Neural crest cell (in vitro differentiated cells): ENCODE measurements at regions not wholly inside any gene's neighbourhood (a gene's known extent, or its start where the extent isn't known, plus 50 kb on each side); places are given as distances from the start of the nearest gene placed in this dataset.
"Not testable (repeated sequence)": the region's sequence is repeated elsewhere in the genome, so short reads cannot be mapped to it uniquely, and the experiment has no call there.

Experiments
- DNase-seq: peaks from one replicate; pipeline ENCODE4 v3.0.0; 2021; ENCODE audit warnings: low read depth, mixed read lengths, low spot score
- H3K27ac Mint-ChIP-seq: one replicate; pipeline ENCODE4 v1.8.0; 2021; ENCODE audit warnings: mild to moderate bottlenecking, mixed read lengths; ENCODE audit not compliant: unreplicated experiment
- H3K27me3 Mint-ChIP-seq: 2 replicates; pipeline ENCODE4 v1.8.0; 2021; ENCODE audit warnings: low read depth, mild to moderate bottlenecking, mixed read lengths
- H3K36me3 Mint-ChIP-seq: 2 replicates; pipeline ENCODE4 v1.8.0; 2021; ENCODE audit warnings: low read depth, mild to moderate bottlenecking, mixed read lengths
- H3K4me1 Mint-ChIP-seq: 2 replicates; pipeline ENCODE4 v1.8.0; 2021; ENCODE audit warnings: mixed read lengths
- H3K4me3 Mint-ChIP-seq: one replicate; pipeline ENCODE4 v1.8.0; 2021; ENCODE audit warnings: mild to moderate bottlenecking, mixed read lengths
- H3K9me3 Mint-ChIP-seq: 2 replicates; pipeline ENCODE4 v1.8.0; 2021; ENCODE audit warnings: mixed read lengths
- CTCF ChIP-seq: fragments of 200-600 bp; sonication (generic); conservative IDR thresholded peaks from 2 replicates; pipeline ENCODE4 v1.5.0; 2021; ENCODE audit warnings: antibody characterized with exemption, mild to moderate bottlenecking

- no peaks in the 10 kb centered on the region for H3K36me3 Mint-ChIP-seq
- no peaks in the 10 kb centered on the region for H3K27me3 Mint-ChIP-seq
These were observed 196.8 kb downstream of the TOX3 start for GRCh38 chr16:52350031-52350642.

GRCh38 chr16:52346709-52347108 is 200.2 kb downstream of the TOX3 start:
- no peak for TF ChIP-seq CTCF
- Mint-ChIP-seq H3K4me1 (no peaks in the 10 kb centered on the region), H3K9me3 (no peaks in the 10 kb centered on the region), H3K36me3 (no peaks in the 10 kb centered on the region), H3K27ac (no peak overlapping the region), H3K27me3 (no peaks in the 10 kb centered on the region), H3K4me3 (no peak overlapping the region)
- DNase-seq, result no peak

More at GRCh38 chr16:52350031-52350642, 196.8 kb downstream of the TOX3 start:
- DNase-seq, result no peak
- Mint-ChIP-seq H3K27ac (no peak overlapping the region), H3K4me1 (no peaks in the 10 kb centered on the region), H3K9me3 (no peaks in the 10 kb centered on the region), H3K4me3 (no peak overlapping the region)
- no peak for TF ChIP-seq CTCF

GRCh38 chr16:52333673-52334072 is 213.3 kb downstream of the TOX3 start:
- H3K4me3 Mint-ChIP-seq, H3K36me3 Mint-ChIP-seq, H3K9me3 Mint-ChIP-seq, H3K4me1 Mint-ChIP-seq, DNase-seq, H3K27me3 Mint-ChIP-seq, H3K27ac Mint-ChIP-seq: not testable (repeated sequence)

GRCh38 chr16:52320930-52321439 is 226.0 kb downstream of the TOX3 start:
- DNase-seq, result no peak
- Mint-ChIP-seq H3K27me3 (no peaks in the 10 kb centered on the region), H3K4me3 (no peak overlapping the region), H3K9me3 (peaks cover 4% of the 10 kb centered on the region), H3K27ac (no peak overlapping the region), H3K36me3 (no peaks in the 10 kb centered on the region), H3K4me1 (peaks cover 7% of the 10 kb centered on the region)
- no peak for TF ChIP-seq CTCF

GRCh38 chr16:52318302-52319009 is 228.5 kb downstream of the TOX3 start:
- H3K27ac Mint-ChIP-seq, result no peak overlapping the region
- no peak overlapping the region for H3K4me3 Mint-ChIP-seq
- H3K4me1 Mint-ChIP-seq, result peaks cover 7% of the 10 kb centered on the region
- DNase-seq, result no peak
- peaks cover 4% of the 10 kb centered on the region for H3K9me3 Mint-ChIP-seq
- H3K27me3 Mint-ChIP-seq, result no peaks in the 10 kb centered on the region
- H3K36me3 Mint-ChIP-seq, result no peaks in the 10 kb centered on the region
- TF ChIP-seq CTCF, result no peak

GRCh38 chr16:52316241-52316640 is 230.7 kb downstream of the TOX3 start:
- Mint-ChIP-seq H3K4me1 (peaks cover 7% of the 10 kb centered on the region), H3K9me3 (no peaks in the 10 kb centered on the region), H3K27me3 (no peaks in the 10 kb centered on the region), H3K36me3 (no peaks in the 10 kb centered on the region), H3K4me3 (no peak overlapping the region), H3K27ac (no peak overlapping the region)
- TF ChIP-seq CTCF, result no peak
- DNase-seq, result no peak
